Left lung (tissue), 4 donors: ENCODE measurements at regions not wholly inside any gene's neighbourhood (a gene's known extent, or its start where the extent isn't known, plus 50 kb on each side); places are given as distances from the start of the nearest gene placed in this dataset.

Experiments used
- ATAC-seq: fragments of 200-7000 bp; cut with Tn5 transposase; one replicate; pipeline ENCODE4 v1.9.1; 2020; ENCODE audit warnings: moderate library complexity
- DNase-seq, 4 donors: peaks; one replicate each; pipeline ENCODE4 v3.0.0-alpha.2; 2013 to 2020
- H3K27ac ChIP-seq, 2 donors: fragments of 200-600 bp; sonication (generic) in 1 of 2; one replicate each; pipeline versions ENCODE4 v1.5.0 to v1.8.0; 2020 to 2021
- H3K27me3 ChIP-seq, 2 donors: fragments of 200-600 bp; sonication (generic) in 1 of 2; one replicate each; pipeline versions ENCODE4 v1.5.0 to v1.8.0; 2020 to 2021
- H3K36me3 ChIP-seq, 2 donors: fragments of 200-600 bp; sonication (generic) in 1 of 2; one replicate each; pipeline versions ENCODE4 v1.5.0 to v1.8.0; 2020 to 2021
- H3K4me1 ChIP-seq, 2 donors: fragments of 200-600 bp; one replicate each; pipeline ENCODE4 v1.8.0; 2021
- H3K4me3 ChIP-seq, 2 donors: fragments of 200-600 bp; sonication (generic) in 1 of 2; one replicate each; pipeline versions ENCODE4 v1.5.0 to v1.8.0; 2020 to 2021; ENCODE audit warnings: mild to moderate bottlenecking in 1 of 2
- H3K9me3 ChIP-seq, 2 donors: fragments of 200-600 bp; sonication (generic) in 1 of 2; one replicate each; pipeline versions ENCODE4 v1.5.0 to v1.8.0; 2020 to 2021
- intact Hi-C, 2 donors: fragments of 100-400 bp; cut with DNase I; formaldehyde crosslinking; loops; one replicate each; pipeline versions ENCODE4 v1.11.2 to v1.14.2; 2022
- TF ChIP-seq, protein P1 (sequence below), 2 donors: fragments of 200-600 bp; sonication (generic) in 1 of 2; IDR thresholded peaks; one replicate each; pipeline versions ENCODE4 v1.5.0 to v1.8.0; 2021; ENCODE audit warnings: antibody characterized with exemption in 2 of 2
- donor health status: DM: no; HTN: yes; CAD: no.
- donor health status: DM: no; HTN: no; CAD: no.

GRCh38 chr2:16188261-16188890 is 248.0 kb downstream of the MYCN start:
- DNase-seq (no peak), ATAC-seq (no peak)
- H3K27me3 ChIP-seq = no peaks in the 10 kb centered on the region
- intact Hi-C loops = no loop called here
- no peak overlapping the region for H3K4me3 ChIP-seq
- TF ChIP-seq, protein P1, sequence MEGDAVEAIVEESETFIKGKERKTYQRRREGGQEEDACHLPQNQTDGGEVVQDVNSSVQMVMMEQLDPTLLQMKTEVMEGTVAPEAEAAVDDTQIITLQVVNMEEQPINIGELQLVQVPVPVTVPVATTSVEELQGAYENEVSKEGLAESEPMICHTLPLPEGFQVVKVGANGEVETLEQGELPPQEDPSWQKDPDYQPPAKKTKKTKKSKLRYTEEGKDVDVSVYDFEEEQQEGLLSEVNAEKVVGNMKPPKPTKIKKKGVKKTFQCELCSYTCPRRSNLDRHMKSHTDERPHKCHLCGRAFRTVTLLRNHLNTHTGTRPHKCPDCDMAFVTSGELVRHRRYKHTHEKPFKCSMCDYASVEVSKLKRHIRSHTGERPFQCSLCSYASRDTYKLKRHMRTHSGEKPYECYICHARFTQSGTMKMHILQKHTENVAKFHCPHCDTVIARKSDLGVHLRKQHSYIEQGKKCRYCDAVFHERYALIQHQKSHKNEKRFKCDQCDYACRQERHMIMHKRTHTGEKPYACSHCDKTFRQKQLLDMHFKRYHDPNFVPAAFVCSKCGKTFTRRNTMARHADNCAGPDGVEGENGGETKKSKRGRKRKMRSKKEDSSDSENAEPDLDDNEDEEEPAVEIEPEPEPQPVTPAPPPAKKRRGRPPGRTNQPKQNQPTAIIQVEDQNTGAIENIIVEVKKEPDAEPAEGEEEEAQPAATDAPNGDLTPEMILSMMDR (IDR thresholded peaks at IDR 0.05) = no peak
- no peaks in the 10 kb centered on the region for H3K36me3 ChIP-seq
- no peak overlapping the region for H3K27ac ChIP-seq
- no peaks in the 10 kb centered on the region for H3K9me3 ChIP-seq
- H3K4me1 ChIP-seq = no peaks in the 10 kb centered on the region

GRCh38 chr2:16187482-16187817 is 247.1 kb downstream of the MYCN start:
- TF ChIP-seq, protein P1 (IDR thresholded peaks at IDR 0.05) = no peak
- H3K4me3 ChIP-seq = no peak overlapping the region
- H3K9me3 ChIP-seq = no peaks in the 10 kb centered on the region
- ATAC-seq (no peak), DNase-seq (no peak)
- H3K4me1 ChIP-seq = no peaks in the 10 kb centered on the region
- H3K27me3 ChIP-seq = no peaks in the 10 kb centered on the region
- H3K36me3 ChIP-seq = no peaks in the 10 kb centered on the region
- intact Hi-C loops = no loop called here
- H3K27ac ChIP-seq = no peak overlapping the region

- Histone ChIP-seq H3K9me3 (no peaks in the 10 kb centered on the region), H3K27ac (no peak overlapping the region), H3K27me3 (no peaks in the 10 kb centered on the region), H3K36me3 (no peaks in the 10 kb centered on the region), H3K4me1 (no peaks in the 10 kb centered on the region), H3K4me3 (no peak overlapping the region)
- ATAC-seq (no peak), DNase-seq (no peak)
- TF ChIP-seq, protein P1 (IDR thresholded peaks at IDR 0.05) = no peak
- intact Hi-C loops = no loop called here
These were observed 246.5 kb downstream of the MYCN start for GRCh38 chr2:16186661-16187481.

DNA sequence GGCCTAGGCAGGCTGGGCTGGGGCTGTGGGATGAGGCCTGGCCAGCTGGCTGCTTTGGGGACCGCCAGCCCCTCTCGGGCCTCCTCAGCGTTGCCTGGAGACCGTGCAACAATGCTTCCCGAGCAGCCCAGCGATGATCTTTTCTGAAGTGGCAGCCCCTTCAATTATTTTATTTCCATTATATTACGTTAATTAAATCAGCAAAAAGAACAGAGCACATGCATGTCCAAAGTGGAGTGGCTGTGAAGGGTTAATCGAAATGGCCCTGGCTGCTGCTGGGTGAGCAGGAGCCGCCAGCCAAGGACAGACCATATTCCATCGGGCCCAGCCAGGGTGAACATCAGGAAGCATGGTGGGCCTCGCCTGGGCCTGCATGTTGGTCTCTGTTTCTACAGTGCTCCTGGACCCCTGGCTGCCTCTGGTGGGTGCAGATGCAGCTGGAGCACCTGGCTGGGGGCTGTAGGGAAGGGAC is 245.5 kb downstream of the MYCN start:
- intact Hi-C loops = no loop called here
- DNase-seq = no peak
- Histone ChIP-seq H3K4me3 (no peak overlapping the region), H3K9me3 (no peaks in the 10 kb centered on the region), H3K36me3 (no peaks in the 10 kb centered on the region), H3K27ac (no peak overlapping the region), H3K27me3 (no peaks in the 10 kb centered on the region), H3K4me1 (no peaks in the 10 kb centered on the region)
- TF ChIP-seq, protein P1 (IDR thresholded peaks at IDR 0.05) = no peak
- no peak for ATAC-seq

- Histone ChIP-seq H3K4me1 (no peaks in the 10 kb centered on the region), H3K9me3 (no peaks in the 10 kb centered on the region), H3K27me3 (no peaks in the 10 kb centered on the region), H3K4me3 (no peak overlapping the region), H3K36me3 (no peaks in the 10 kb centered on the region), H3K27ac (no peak overlapping the region)
- ATAC-seq (no peak), DNase-seq (no peak)
- intact Hi-C loops = no loop called here
- TF ChIP-seq, protein P1 (IDR thresholded peaks at IDR 0.05) = no peak
These were observed 244.8 kb downstream of the MYCN start for GRCh38 chr2:16184945-16185660.
